ENCODE measurements at regions not wholly inside any gene's neighbourhood (a gene's known extent, or its start where the extent isn't known, plus 50 kb on each side); places are given as distances from the start of the nearest gene placed in this dataset.

GRCh38 chr3:30198162-30198561 is 408.2 kb upstream of the TGFBR2 start:
- no peak for DNase-seq (ENCODE audit: extremely low spot score)
- ChIA-PET POLR2A (no interaction called here), CTCF (interaction anchor here (0.6 to 4.9 kb wide), 35 partner anchors 10 to 1721 kb away, joined by 3 to 45 read pairs (median 5); no protein-coding TSS in a partner anchor)
- TF ChIP-seq CTCF (IDR thresholded peaks at IDR 0.05; ENCODE audit: control extremely low read depth, extremely low read depth, low read depth, missing control alignments), result no peak

GRCh38 chr3:30199096-30199759 is 407.2 kb upstream of the TGFBR2 start:
- peak; percentile 28 for DNase-seq (ENCODE audit: extremely low spot score)
- ChIA-PET POLR2A (no interaction called here), CTCF (interaction anchor here (0.6 to 4.9 kb wide), 43 partner anchors 9 to 1727 kb away, joined by 3 to 45 read pairs (median 5); no protein-coding TSS in a partner anchor)
- TF ChIP-seq CTCF (IDR thresholded peaks at IDR 0.05; ENCODE audit: control extremely low read depth, extremely low read depth, low read depth, missing control alignments), result peak; percentile 78

GRCh38 chr3:30199855-30200254 is 406.5 kb upstream of the TGFBR2 start:
- no peak for TF ChIP-seq CTCF (IDR thresholded peaks at IDR 0.05; ENCODE audit: control extremely low read depth, extremely low read depth, low read depth, missing control alignments)
- ChIA-PET POLR2A (no interaction called here), CTCF (interaction anchor here (0.9 to 4.9 kb wide), 19 partner anchors 9 to 1532 kb away, joined by 3 to 45 read pairs (median 7); no protein-coding TSS in a partner anchor)
- DNase-seq (ENCODE audit: extremely low spot score), result no peak

- CTCF ChIA-PET, result no interaction called here
- POLR2A ChIA-PET, result no interaction called here
- no peak for DNase-seq (ENCODE audit: extremely low spot score)
- no peak for TF ChIP-seq CTCF (IDR thresholded peaks at IDR 0.05; ENCODE audit: control extremely low read depth, extremely low read depth, low read depth, missing control alignments)
Measured at GRCh38 chr3:30201715-30202114, 404.7 kb upstream of the TGFBR2 start.

- POLR2A ChIA-PET, result no interaction called here
- CTCF ChIA-PET, result interaction anchor here (1.7 kb wide), 1 partner anchor 11 kb away, joined by 3 read pairs; no protein-coding TSS in a partner anchor
Measured at GRCh38 chr3:30203301-30203700, 403.1 kb upstream of the TGFBR2 start.

GRCh38 chr3:30204126-30204525 is 402.3 kb upstream of the TGFBR2 start:
- DNase-seq (ENCODE audit: extremely low spot score), result no peak
- ChIA-PET POLR2A (no interaction called here), CTCF (interaction anchor here (1.0 to 1.7 kb wide), 4 partner anchors 12 to 1536 kb away, joined by 3 to 6 read pairs (median 3); no protein-coding TSS in a partner anchor)
- TF ChIP-seq CTCF (IDR thresholded peaks at IDR 0.05; ENCODE audit: control extremely low read depth, extremely low read depth, low read depth, missing control alignments), result no peak

More at GRCh38 chr3:30203301-30203700, 403.1 kb upstream of the TGFBR2 start:
- TF ChIP-seq CTCF (IDR thresholded peaks at IDR 0.05; ENCODE audit: control extremely low read depth, extremely low read depth, low read depth, missing control alignments), result no peak
- no peak for DNase-seq (ENCODE audit: extremely low spot score)

Measured in GM10248 (cell line).